K562 (cell line): ENCODE measurements at regions not wholly inside any gene's neighbourhood (a gene's known extent, or its start where the extent isn't known, plus 50 kb on each side); places are given as distances from the start of the nearest gene placed in this dataset.

Experiments used
- SIN3A ChIP-seq, 2 experiments: fragments of 150-350 bp in 1 of 2; IDR thresholded peaks; 2 replicates each; pipeline ENCODE4 v1.6.1; 2011 to 2016; ENCODE audit warnings: borderline replicate concordance in 2 of 2, low read depth in 2 of 2, low read length in 2 of 2, mild to moderate bottlenecking in 2 of 2, moderate library complexity in 2 of 2; ENCODE audit not compliant: control insufficient read depth in 1 of 2
- TBP ChIP-seq: optimal IDR thresholded peaks from 2 replicates; pipeline ENCODE3; 2011; ENCODE audit warnings: low read depth, low read length, improper control_type of control experiment
- TF ChIP-seq, protein P1 (sequence below), 3 experiments: IDR thresholded peaks in 2 of 3; conservative IDR thresholded peaks in 1 of 3; 2 replicates each; pipeline ENCODE4 v1.5.1; 2011 to 2012; ENCODE audit warnings: low read length in 3 of 3, mild to moderate bottlenecking in 3 of 3, control low read depth in 2 of 3, improper control_type of control experiment in 1 of 3, inconsistent platforms in 1 of 3, low read depth in 1 of 3, mixed read lengths in 1 of 3, moderate library complexity in 1 of 3; ENCODE audit not compliant: insufficient read depth in 2 of 3
- TF ChIP-seq, protein P2 (sequence below): sonication (generic); formaldehyde crosslinking; IDR thresholded peaks from 2 replicates; pipeline ENCODE4 v1.8.1; 2023; ENCODE audit warnings: missing genetic modification reagents, mild to moderate bottlenecking, borderline replicate concordance

DNA sequence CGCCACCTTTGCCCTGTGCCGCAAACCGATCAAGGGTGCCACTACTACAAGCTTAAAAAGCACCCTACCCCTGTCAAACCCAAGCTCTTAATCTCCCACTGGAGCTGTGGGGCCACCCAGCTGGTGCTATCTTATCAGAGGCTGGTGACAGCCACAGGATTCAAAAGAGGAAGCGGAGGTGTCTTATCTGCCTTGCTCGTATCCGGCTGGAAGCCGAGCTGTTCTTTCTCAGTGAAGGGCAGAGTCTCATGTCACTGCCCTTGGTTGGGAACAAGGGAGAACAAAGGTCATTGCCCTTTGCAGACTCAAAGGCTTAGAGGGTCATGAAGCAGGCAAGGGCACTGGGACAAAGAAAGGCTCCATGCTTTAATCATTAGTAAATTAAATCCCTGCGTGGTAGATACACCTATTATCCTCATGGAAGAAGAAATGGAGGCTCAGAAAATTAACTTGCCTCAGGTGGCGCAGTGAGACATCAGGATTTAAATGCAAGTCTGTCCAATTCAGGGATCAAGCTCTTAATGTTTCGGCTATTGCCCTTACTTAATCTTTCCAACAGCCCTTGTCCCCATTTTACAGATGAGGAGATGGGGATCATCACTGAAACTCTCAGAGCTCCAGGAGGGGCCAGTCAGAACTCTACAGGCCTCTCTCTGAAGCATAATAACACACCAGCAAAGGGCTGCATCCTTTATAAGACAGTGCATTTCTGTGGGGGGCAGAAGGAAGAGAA, 360.0 kb upstream of the PROK2 start:
- TF ChIP-seq SIN3A (IDR thresholded peaks at IDR 0.05; ENCODE audit: borderline replicate concordance in 2 of 2, control insufficient read depth in 1 of 2, low read depth in 2 of 2, low read length in 2 of 2) (no peak; a peak in 1 of 4 replicates), TBP (no peak)
- TF ChIP-seq, protein P1, sequence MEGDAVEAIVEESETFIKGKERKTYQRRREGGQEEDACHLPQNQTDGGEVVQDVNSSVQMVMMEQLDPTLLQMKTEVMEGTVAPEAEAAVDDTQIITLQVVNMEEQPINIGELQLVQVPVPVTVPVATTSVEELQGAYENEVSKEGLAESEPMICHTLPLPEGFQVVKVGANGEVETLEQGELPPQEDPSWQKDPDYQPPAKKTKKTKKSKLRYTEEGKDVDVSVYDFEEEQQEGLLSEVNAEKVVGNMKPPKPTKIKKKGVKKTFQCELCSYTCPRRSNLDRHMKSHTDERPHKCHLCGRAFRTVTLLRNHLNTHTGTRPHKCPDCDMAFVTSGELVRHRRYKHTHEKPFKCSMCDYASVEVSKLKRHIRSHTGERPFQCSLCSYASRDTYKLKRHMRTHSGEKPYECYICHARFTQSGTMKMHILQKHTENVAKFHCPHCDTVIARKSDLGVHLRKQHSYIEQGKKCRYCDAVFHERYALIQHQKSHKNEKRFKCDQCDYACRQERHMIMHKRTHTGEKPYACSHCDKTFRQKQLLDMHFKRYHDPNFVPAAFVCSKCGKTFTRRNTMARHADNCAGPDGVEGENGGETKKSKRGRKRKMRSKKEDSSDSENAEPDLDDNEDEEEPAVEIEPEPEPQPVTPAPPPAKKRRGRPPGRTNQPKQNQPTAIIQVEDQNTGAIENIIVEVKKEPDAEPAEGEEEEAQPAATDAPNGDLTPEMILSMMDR (IDR thresholded peaks at IDR 0.05 in 2 of 3, conservative IDR thresholded peaks at IDR 0.05 in 1 of 3; ENCODE audit: insufficient read depth in 2 of 3, low read depth in 1 of 3, low read length in 3 of 3): no peak
- TF ChIP-seq, protein P2, sequence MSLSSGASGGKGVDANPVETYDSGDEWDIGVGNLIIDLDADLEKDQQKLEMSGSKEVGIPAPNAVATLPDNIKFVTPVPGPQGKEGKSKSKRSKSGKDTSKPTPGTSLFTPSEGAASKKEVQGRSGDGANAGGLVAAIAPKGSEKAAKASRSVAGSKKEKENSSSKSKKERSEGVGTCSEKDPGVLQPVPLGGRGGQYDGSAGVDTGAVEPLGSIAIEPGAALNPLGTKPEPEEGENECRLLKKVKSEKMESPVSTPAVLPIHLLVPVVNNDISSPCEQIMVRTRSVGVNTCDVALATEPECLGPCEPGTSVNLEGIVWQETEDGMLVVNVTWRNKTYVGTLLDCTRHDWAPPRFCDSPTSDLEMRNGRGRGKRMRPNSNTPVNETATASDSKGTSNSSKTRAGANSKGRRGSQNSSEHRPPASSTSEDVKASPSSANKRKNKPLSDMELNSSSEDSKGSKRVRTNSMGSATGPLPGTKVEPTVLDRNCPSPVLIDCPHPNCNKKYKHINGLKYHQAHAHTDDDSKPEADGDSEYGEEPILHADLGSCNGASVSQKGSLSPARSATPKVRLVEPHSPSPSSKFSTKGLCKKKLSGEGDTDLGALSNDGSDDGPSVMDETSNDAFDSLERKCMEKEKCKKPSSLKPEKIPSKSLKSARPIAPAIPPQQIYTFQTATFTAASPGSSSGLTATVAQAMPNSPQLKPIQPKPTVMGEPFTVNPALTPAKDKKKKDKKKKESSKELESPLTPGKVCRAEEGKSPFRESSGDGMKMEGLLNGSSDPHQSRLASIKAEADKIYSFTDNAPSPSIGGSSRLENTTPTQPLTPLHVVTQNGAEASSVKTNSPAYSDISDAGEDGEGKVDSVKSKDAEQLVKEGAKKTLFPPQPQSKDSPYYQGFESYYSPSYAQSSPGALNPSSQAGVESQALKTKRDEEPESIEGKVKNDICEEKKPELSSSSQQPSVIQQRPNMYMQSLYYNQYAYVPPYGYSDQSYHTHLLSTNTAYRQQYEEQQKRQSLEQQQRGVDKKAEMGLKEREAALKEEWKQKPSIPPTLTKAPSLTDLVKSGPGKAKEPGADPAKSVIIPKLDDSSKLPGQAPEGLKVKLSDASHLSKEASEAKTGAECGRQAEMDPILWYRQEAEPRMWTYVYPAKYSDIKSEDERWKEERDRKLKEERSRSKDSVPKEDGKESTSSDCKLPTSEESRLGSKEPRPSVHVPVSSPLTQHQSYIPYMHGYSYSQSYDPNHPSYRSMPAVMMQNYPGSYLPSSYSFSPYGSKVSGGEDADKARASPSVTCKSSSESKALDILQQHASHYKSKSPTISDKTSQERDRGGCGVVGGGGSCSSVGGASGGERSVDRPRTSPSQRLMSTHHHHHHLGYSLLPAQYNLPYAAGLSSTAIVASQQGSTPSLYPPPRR (CRISPR knock-in tag): no peak
